ENCODE measurements at regions not wholly inside any gene's neighbourhood (a gene's known extent, or its start where the extent isn't known, plus 50 kb on each side); places are given as distances from the start of the nearest gene placed in this dataset.

DNA sequence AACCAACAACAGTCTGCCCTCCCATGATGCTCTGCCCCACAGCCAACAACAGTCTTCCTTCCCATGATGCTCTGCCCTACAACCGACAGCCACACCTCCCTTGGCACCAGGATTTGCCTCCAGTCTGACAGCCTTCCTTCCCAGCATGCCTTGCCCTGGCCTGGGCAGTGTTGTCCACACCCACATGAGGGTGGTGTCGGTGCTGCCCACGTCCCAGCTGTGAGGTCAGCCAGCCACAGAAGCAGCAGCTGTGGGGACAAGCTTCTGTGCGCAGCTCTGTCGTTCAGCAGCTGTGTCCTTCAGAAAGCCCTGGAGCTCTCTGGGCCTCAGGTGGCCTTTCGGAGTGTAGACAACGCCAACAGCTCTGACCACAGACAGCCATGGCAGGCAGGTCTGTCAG lies 1378.9 kb downstream of the BRD1 start:
- FAIRE-seq, result no peak
- TF ChIP-seq CTCF (IDR thresholded peaks at IDR 0.05; ENCODE audit: insufficient read depth, missing control alignments), result no peak

GRCh38 chr22:48445113-48445827 lies 1382.4 kb downstream of the BRD1 start:
- FAIRE-seq (no peak), DNase-seq (ENCODE audit: insufficient read length, low spot score) (no peak)
- no peak for TF ChIP-seq CTCF (IDR thresholded peaks at IDR 0.05; ENCODE audit: insufficient read depth, missing control alignments)

More for the DNA sequence above, 1378.9 kb downstream of the BRD1 start:
- no peak for DNase-seq (ENCODE audit: insufficient read length, low spot score)

GRCh38 chr22:48444320-48445112 lies 1383.2 kb downstream of the BRD1 start:
- FAIRE-seq (no peak), DNase-seq (ENCODE audit: insufficient read length, low spot score) (no peak)
- no peak for TF ChIP-seq CTCF (IDR thresholded peaks at IDR 0.05; ENCODE audit: insufficient read depth, missing control alignments)

GRCh38 chr22:48443680-48444079 lies 1384.0 kb downstream of the BRD1 start:
- FAIRE-seq, result no peak
- no peak for DNase-seq (ENCODE audit: insufficient read length, low spot score)
- no peak for TF ChIP-seq CTCF (IDR thresholded peaks at IDR 0.05; ENCODE audit: insufficient read depth, missing control alignments)

GRCh38 chr22:48442663-48443062 lies 1385.0 kb downstream of the BRD1 start:
- no peak for FAIRE-seq
- DNase-seq (ENCODE audit: insufficient read length, low spot score), result no peak
- no peak for TF ChIP-seq CTCF (IDR thresholded peaks at IDR 0.05; ENCODE audit: insufficient read depth, missing control alignments)

- no peak for TF ChIP-seq CTCF (IDR thresholded peaks at IDR 0.05; ENCODE audit: insufficient read depth, missing control alignments)
- FAIRE-seq (no peak), DNase-seq (ENCODE audit: insufficient read length, low spot score) (no peak)
Measured at GRCh38 chr22:48441553-48441850, 1386.2 kb downstream of the BRD1 start.

All from D721Med (cell line).